ENCODE measurements at regions not wholly inside any gene's neighbourhood (a gene's known extent, or its start where the extent isn't known, plus 50 kb on each side); places are given as distances from the start of the nearest gene placed in this dataset.

- TF ChIP-seq CTCF (IDR thresholded peaks at IDR 0.05; ENCODE audit: insufficient read depth, low read depth, low read length): no peak
- TF ChIP-seq EZH2 (IDR thresholded peaks at IDR 0.05; ENCODE audit: insufficient read depth, low read length): no peak
- FAIRE-seq (no peak), DNase-seq (ENCODE audit: low read depth) (no peak)
- peaks cover 5% of the 10 kb centered on the region for H3K9me3 Mint-ChIP-seq (ENCODE audit: unreplicated experiment)
- H3K27me3 ChIP-seq (ENCODE audit: insufficient read depth, low read length): no peaks in the 10 kb centered on the region
- H3K79me2 ChIP-seq (ENCODE audit: insufficient read depth, low read length): no peaks in the 10 kb centered on the region
- H3K36me3 ChIP-seq (ENCODE audit: insufficient read depth, low read length): no peaks in the 10 kb centered on the region
- no peaks in the 10 kb centered on the region for H3K9me3 ChIP-seq (ENCODE audit: insufficient read depth, low read depth, low read length)
- H3K27ac ChIP-seq (ENCODE audit: low read depth, low read length): no peak overlapping the region
- H3K4me2 ChIP-seq (ENCODE audit: low read length): no peak overlapping the region
- H3K4me1 ChIP-seq (ENCODE audit: insufficient read depth, low read length): no peaks in the 10 kb centered on the region
- peaks cover 5% of the 10 kb centered on the region for H3K4me1 Mint-ChIP-seq (ENCODE audit: low read depth, unreplicated experiment)
- H3K27ac Mint-ChIP-seq (ENCODE audit: unreplicated experiment): no peak overlapping the region
- H3K4me3 ChIP-seq (ENCODE audit: insufficient read depth, low read depth, low read length): no peak overlapping the region
- no peaks in the 10 kb centered on the region for H4K20me1 ChIP-seq (ENCODE audit: insufficient read depth, low read length)
- no peaks in the 10 kb centered on the region for H3K36me3 Mint-ChIP-seq (ENCODE audit: low read depth, unreplicated experiment)
- no peak overlapping the region for H3K9ac ChIP-seq (ENCODE audit: low read length)
- no peak overlapping the region for H2AFZ ChIP-seq (ENCODE audit: low read depth, low read length)
- H3K4me3 Mint-ChIP-seq (ENCODE audit: unreplicated experiment): no peak overlapping the region
- H3K27me3 Mint-ChIP-seq (ENCODE audit: low read depth, unreplicated experiment): peaks cover 7% of the 10 kb centered on the region
Measured at GRCh38 chr15:86014016-86014415, 65.7 kb upstream of the AGBL1 start.

GRCh38 chr15:86016750-86017149, 62.9 kb upstream of the AGBL1 start:
- Histone ChIP-seq H3K9ac (ENCODE audit: low read length) (no peak overlapping the region), H2AFZ (ENCODE audit: low read depth, low read length) (peak overlapping the region; percentile 62), H3K27ac (ENCODE audit: low read depth, low read length) (no peak overlapping the region), H3K4me3 (ENCODE audit: insufficient read depth, low read depth, low read length) (no peak overlapping the region), H3K36me3 (ENCODE audit: insufficient read depth, low read length) (no peaks in the 10 kb centered on the region), H3K27me3 (ENCODE audit: insufficient read depth, low read length) (no peaks in the 10 kb centered on the region), H3K4me1 (ENCODE audit: insufficient read depth, low read length) (no peaks in the 10 kb centered on the region), H3K9me3 (ENCODE audit: insufficient read depth, low read depth, low read length) (no peaks in the 10 kb centered on the region), H3K79me2 (ENCODE audit: insufficient read depth, low read length) (no peaks in the 10 kb centered on the region), H3K4me2 (ENCODE audit: low read length) (no peak overlapping the region), H4K20me1 (ENCODE audit: insufficient read depth, low read length) (no peaks in the 10 kb centered on the region)
- no peak overlapping the region for H3K4me3 Mint-ChIP-seq (ENCODE audit: unreplicated experiment)
- no peak overlapping the region for H3K27ac Mint-ChIP-seq (ENCODE audit: unreplicated experiment)
- H3K27me3 Mint-ChIP-seq (ENCODE audit: low read depth, unreplicated experiment): peaks cover 4% of the 10 kb centered on the region
- no peaks in the 10 kb centered on the region for H3K36me3 Mint-ChIP-seq (ENCODE audit: low read depth, unreplicated experiment)
- no peak for FAIRE-seq
- H3K9me3 Mint-ChIP-seq (ENCODE audit: unreplicated experiment): peaks cover 5% of the 10 kb centered on the region
- H3K4me1 Mint-ChIP-seq (ENCODE audit: low read depth, unreplicated experiment): peaks cover 5% of the 10 kb centered on the region
- TF ChIP-seq EZH2 (IDR thresholded peaks at IDR 0.05; ENCODE audit: insufficient read depth, low read length) (no peak), CTCF (IDR thresholded peaks at IDR 0.05; ENCODE audit: insufficient read depth, low read depth, low read length) (no peak)
- DNase-seq (ENCODE audit: low read depth): peak; percentile 49

GRCh38 chr15:86018679-86019078, 61.0 kb upstream of the AGBL1 start:
- peaks cover 9% of the 10 kb centered on the region for H3K4me1 Mint-ChIP-seq (ENCODE audit: low read depth, unreplicated experiment)
- H3K9ac ChIP-seq (ENCODE audit: low read length): no peak overlapping the region
- TF ChIP-seq EZH2 (IDR thresholded peaks at IDR 0.05; ENCODE audit: insufficient read depth, low read length): no peak

More at GRCh38 chr15:86018679-86019078, 61.0 kb upstream of the AGBL1 start:
- H3K4me2 ChIP-seq (ENCODE audit: low read length): no peak overlapping the region
- no peaks in the 10 kb centered on the region for H3K9me3 ChIP-seq (ENCODE audit: insufficient read depth, low read depth, low read length)
- Mint-ChIP-seq H3K27ac (ENCODE audit: unreplicated experiment) (no peak overlapping the region), H3K4me3 (ENCODE audit: unreplicated experiment) (no peak overlapping the region), H3K36me3 (ENCODE audit: low read depth, unreplicated experiment) (no peaks in the 10 kb centered on the region), H3K9me3 (ENCODE audit: unreplicated experiment) (peaks cover 2% of the 10 kb centered on the region), H3K27me3 (ENCODE audit: low read depth, unreplicated experiment) (peaks cover 11% of the 10 kb centered on the region)
- DNase-seq (ENCODE audit: low read depth) (no peak), FAIRE-seq (no peak)
- H3K79me2 ChIP-seq (ENCODE audit: insufficient read depth, low read length): no peaks in the 10 kb centered on the region
- H3K4me1 ChIP-seq (ENCODE audit: insufficient read depth, low read length): no peaks in the 10 kb centered on the region
- no peaks in the 10 kb centered on the region for H3K27me3 ChIP-seq (ENCODE audit: insufficient read depth, low read length)
- H3K27ac ChIP-seq (ENCODE audit: low read depth, low read length): no peak overlapping the region
- no peak overlapping the region for H3K4me3 ChIP-seq (ENCODE audit: insufficient read depth, low read depth, low read length)
- no peaks in the 10 kb centered on the region for H3K36me3 ChIP-seq (ENCODE audit: insufficient read depth, low read length)
- no peaks in the 10 kb centered on the region for H4K20me1 ChIP-seq (ENCODE audit: insufficient read depth, low read length)
- no peak overlapping the region for H2AFZ ChIP-seq (ENCODE audit: low read depth, low read length)

Measured in astrocyte (in vitro differentiated cells and primary cell).